BLaER1 treated with 17β-estradiol and CSF1 and Interleukin-3, amounts not matched to agents 10 nM and 100 nM (cell line): ENCODE measurements at regions not wholly inside any gene's neighbourhood (a gene's known extent, or its start where the extent isn't known, plus 50 kb on each side); places are given as distances from the start of the nearest gene placed in this dataset.
"Not testable (repeated sequence)": the region's sequence is repeated elsewhere in the genome, so short reads cannot be mapped to it uniquely, and the experiment has no call there.

Source experiments
- H3K27ac ChIP-seq, 11 experiments: shearing (Covaris generic); formaldehyde crosslinking; 2 replicates each; pipeline ENCODE4 v1.8.1; 2022
- H3K27me3 ChIP-seq, 11 experiments: shearing (Covaris generic); formaldehyde crosslinking; 2 replicates each; pipeline ENCODE4 v1.8.1; 2022
- H3K36me3 ChIP-seq, 11 experiments: shearing (Covaris generic); formaldehyde crosslinking; 2 replicates each; pipeline ENCODE4 v1.8.1; 2022
- H3K4me1 ChIP-seq, 10 experiments: shearing (Covaris generic); formaldehyde crosslinking; 2 replicates each; pipeline ENCODE4 v1.8.1; 2022
- H3K4me2 ChIP-seq, 11 experiments: shearing (Covaris generic); formaldehyde crosslinking; 2 replicates each; pipeline ENCODE4 v1.8.1; 2022
- H3K4me3 ChIP-seq, 10 experiments: shearing (Covaris generic); formaldehyde crosslinking; 2 replicates each; pipeline ENCODE4 v1.8.1; 2022
- H3K9ac ChIP-seq, 11 experiments: shearing (Covaris generic); formaldehyde crosslinking; 2 replicates each; pipeline ENCODE4 v1.8.1; 2022
- H3K9me3 ChIP-seq, 11 experiments: shearing (Covaris generic); formaldehyde crosslinking; replicated peaks in 1 of 11; 2 replicates each; pipeline ENCODE4 v1.8.1; 2022
- H4K20me1 ChIP-seq, 11 experiments: shearing (Covaris generic); formaldehyde crosslinking; 2 replicates each; pipeline ENCODE4 v1.8.1; 2022
- Cebpa-rat ChIP-seq, 11 experiments: shearing (Covaris generic); IDR thresholded peaks; 2 replicates each; pipeline ENCODE4 v1.8.1; 2022

DNA sequence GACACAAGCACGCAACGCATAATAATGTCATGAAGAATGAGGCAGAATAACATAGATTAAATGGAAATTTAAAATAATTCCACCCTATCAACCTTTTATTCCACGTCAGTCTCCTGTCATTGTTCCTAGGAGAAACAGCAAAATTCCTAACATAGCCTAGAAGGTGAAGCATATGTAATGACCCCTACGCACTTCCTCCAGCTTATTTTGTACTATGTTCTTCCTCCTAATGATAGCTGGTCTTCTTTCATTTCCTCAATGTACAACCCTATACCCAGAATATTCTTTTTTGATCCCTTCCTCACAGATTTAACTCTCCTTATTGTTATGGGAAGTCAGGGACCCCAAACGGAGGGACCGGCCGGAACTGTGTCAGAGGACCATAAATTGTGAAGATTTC is 122.0 kb upstream of the CARMIL1 start:
- H3K4me2 ChIP-seq: no peak overlapping the region
- H3K4me1 ChIP-seq: peaks cover 20 to 28% (median 23%) of the 10 kb centered on the region in 10 experiments
- H3K27ac ChIP-seq: no peak overlapping the region
- no peaks in the 10 kb centered on the region for H4K20me1 ChIP-seq
- H3K9ac ChIP-seq: no peak overlapping the region
- H3K4me3 ChIP-seq: no peak overlapping the region
- TF ChIP-seq Cebpa-rat (IDR thresholded peaks at IDR 0.05): no peak
- H3K9me3 ChIP-seq: peaks cover 48 to 61% (median 54%) of the 10 kb centered on the region in 11 experiments
- H3K36me3 ChIP-seq: peaks cover 0 to 5% (median 0%) of the 10 kb centered on the region in 11 experiments; a peak in 1 of 22 replicates
- H3K27me3 ChIP-seq: no peaks in the 10 kb centered on the region

- H3K4me1 ChIP-seq: peaks cover 20 to 28% (median 23%) of the 10 kb centered on the region in 10 experiments
- H3K9ac ChIP-seq: no peak overlapping the region
- no peak overlapping the region for H3K4me2 ChIP-seq
- H3K27me3 ChIP-seq: no peaks in the 10 kb centered on the region
- H3K4me3 ChIP-seq: no peak overlapping the region; a peak in 2 of 20 replicates
- no peaks in the 10 kb centered on the region for H4K20me1 ChIP-seq
- peaks cover 41 to 55% (median 47%) of the 10 kb centered on the region in 11 experiments for H3K9me3 ChIP-seq
- peaks cover 0 to 5% (median 0%) of the 10 kb centered on the region in 11 experiments; a peak in 1 of 22 replicates for H3K36me3 ChIP-seq
- no peak for TF ChIP-seq Cebpa-rat (IDR thresholded peaks at IDR 0.05)
- H3K27ac ChIP-seq: no peak overlapping the region
Observed at GRCh38 chr6:25157842-25158241, 121.3 kb upstream of the CARMIL1 start.

DNA sequence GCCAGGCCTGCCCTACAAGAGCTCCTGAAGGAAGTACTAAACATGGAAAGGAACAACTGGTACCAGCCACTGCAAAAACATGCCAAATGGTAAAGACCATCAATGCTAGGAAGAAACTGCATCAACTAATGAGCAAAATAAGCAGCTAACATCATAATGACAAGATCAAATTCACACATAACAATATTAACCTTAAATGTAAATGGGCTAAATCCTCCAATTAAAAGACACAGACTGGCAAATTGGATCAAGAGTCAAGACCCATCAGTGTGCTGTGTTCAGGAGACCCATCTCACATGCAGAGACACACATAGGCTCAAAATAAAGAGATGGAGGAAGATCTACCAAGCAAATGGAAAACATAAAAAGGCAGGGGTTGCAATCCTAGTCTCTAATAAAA is 119.0 kb upstream of the CARMIL1 start:
- H3K4me2 ChIP-seq, H3K27me3 ChIP-seq, H3K36me3 ChIP-seq, H3K27ac ChIP-seq, H3K4me3 ChIP-seq, H4K20me1 ChIP-seq, H3K9ac ChIP-seq: not testable (repeated sequence)
- Histone ChIP-seq H3K9me3 (peaks cover 32 to 51% (median 40%) of the 10 kb centered on the region in 11 experiments), H3K4me1 (peaks cover 10 to 22% (median 14%) of the 10 kb centered on the region in 10 experiments)

- Histone ChIP-seq H3K9me3 (peaks cover 0 to 10% (median 7%) of the 10 kb centered on the region in 11 experiments; a peak in 11 of 22 replicates), H3K4me3 (no peak overlapping the region), H3K4me2 (no peak overlapping the region), H3K27me3 (no peaks in the 10 kb centered on the region), H3K4me1 (peaks cover 0 to 39% (median 19%) of the 10 kb centered on the region in 10 experiments; a peak in 14 of 20 replicates), H3K9ac (no peak overlapping the region), H3K27ac (no peak overlapping the region), H4K20me1 (no peaks in the 10 kb centered on the region), H3K36me3 (no peaks in the 10 kb centered on the region)
- no peak for TF ChIP-seq Cebpa-rat (IDR thresholded peaks at IDR 0.05)
Observed at GRCh38 chr6:25165177-25165576, 114.0 kb upstream of the CARMIL1 start.

- Histone ChIP-seq H3K4me2 (peak overlapping the region in 1 of 11 experiments; percentile 16; a peak in 1 of 22 replicates), H3K36me3 (no peaks in the 10 kb centered on the region), H3K27me3 (no peaks in the 10 kb centered on the region), H4K20me1 (no peaks in the 10 kb centered on the region), H3K4me3 (no peak overlapping the region), H3K9ac (no peak overlapping the region), H3K4me1 (peaks cover 0 to 39% (median 19%) of the 10 kb centered on the region in 10 experiments; a peak in 14 of 20 replicates), H3K9me3 (peaks cover 0 to 10% (median 7%) of the 10 kb centered on the region in 11 experiments; a peak in 11 of 22 replicates), H3K27ac (no peak overlapping the region)
- no peak for TF ChIP-seq Cebpa-rat (IDR thresholded peaks at IDR 0.05)
Observed at GRCh38 chr6:25165800-25166199, 113.4 kb upstream of the CARMIL1 start.

DNA sequence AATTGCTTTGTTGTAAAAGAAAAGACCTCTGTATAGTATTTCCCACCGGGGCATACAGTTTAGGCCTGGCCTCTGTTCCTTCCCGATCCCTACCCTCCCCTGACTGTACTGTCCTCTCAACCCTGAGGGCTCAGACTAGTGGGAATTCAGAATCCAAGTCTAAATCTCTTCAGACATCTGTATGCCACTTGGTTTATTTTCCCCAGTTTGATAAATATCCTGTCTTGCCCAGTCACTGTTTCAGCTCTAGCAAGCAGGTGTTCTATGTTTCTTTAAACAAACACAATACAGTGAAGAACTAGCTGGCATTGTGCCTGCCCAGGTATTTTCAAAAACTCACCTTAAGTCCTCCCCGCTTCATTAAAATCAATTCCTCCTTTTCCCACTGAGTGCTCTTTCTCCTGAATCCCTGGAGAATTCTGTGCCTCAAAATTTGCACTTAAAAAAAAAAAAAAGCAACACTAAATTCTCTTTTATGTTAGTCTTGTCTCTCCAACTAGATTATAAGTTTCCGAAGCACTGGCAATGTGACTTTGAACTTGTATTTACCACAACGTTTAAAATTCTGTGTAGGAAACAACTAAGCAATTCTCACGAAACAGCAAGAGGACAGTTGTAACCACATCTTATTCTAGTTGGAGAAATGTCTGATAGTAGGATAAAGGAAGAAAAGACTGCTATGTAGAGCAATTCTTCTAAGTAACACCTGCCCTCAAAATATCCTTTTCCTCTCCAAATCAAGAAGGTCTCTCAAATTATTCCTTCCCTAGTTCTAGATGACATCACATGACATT is 112.0 kb upstream of the CARMIL1 start:
- Histone ChIP-seq H3K9me3 (peaks cover 0 to 10% (median 7%) of the 10 kb centered on the region in 11 experiments; a peak in 11 of 22 replicates), H3K4me3 (no peak overlapping the region), H3K36me3 (no peaks in the 10 kb centered on the region), H3K27me3 (no peaks in the 10 kb centered on the region), H3K9ac (no peak overlapping the region), H3K4me1 (peaks cover 0 to 39% (median 19%) of the 10 kb centered on the region in 10 experiments; a peak in 14 of 20 replicates), H3K27ac (peak overlapping the region in 2 of 11 experiments; percentile 43 to 65; a peak in 2 of 22 replicates), H3K4me2 (peak overlapping the region in 6 of 11 experiments; percentile 24 to 72 (median 57); a peak in 10 of 22 replicates), H4K20me1 (no peaks in the 10 kb centered on the region)
- no peak for TF ChIP-seq Cebpa-rat (IDR thresholded peaks at IDR 0.05)

DNA sequence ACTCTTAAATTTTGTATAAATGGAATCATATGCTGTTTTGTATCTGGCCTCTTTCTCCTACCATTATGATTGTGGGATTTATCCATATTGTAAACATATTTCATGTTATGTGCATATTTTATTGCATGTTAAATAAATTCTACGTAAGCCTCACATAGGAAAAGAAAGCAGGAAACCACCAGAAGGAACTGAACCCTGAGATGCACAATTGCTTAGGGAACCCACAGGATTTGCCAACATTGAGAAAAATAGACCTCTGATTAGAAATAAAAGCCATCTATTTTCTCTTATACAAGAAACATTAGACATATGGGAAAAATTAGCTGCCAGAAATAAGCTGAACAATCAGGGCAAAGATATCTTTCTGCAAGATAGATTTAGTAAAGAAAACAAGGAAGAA is 111.2 kb upstream of the CARMIL1 start:
- Histone ChIP-seq H3K36me3 (no peaks in the 10 kb centered on the region), H3K27me3 (no peaks in the 10 kb centered on the region), H3K4me2 (peak overlapping the region in 7 of 11 experiments; percentile 9 to 72 (median 52); a peak in 11 of 22 replicates), H4K20me1 (no peaks in the 10 kb centered on the region), H3K4me3 (no peak overlapping the region), H3K9me3 (peaks cover 0 to 10% (median 7%) of the 10 kb centered on the region in 11 experiments; a peak in 11 of 22 replicates), H3K9ac (peak overlapping the region in 1 of 11 experiments; percentile 19; a peak in 2 of 22 replicates), H3K27ac (peak overlapping the region in 4 of 11 experiments; percentile 14 to 65 (median 32); a peak in 8 of 22 replicates), H3K4me1 (peaks cover 0 to 41% (median 19%) of the 10 kb centered on the region in 10 experiments; a peak in 14 of 20 replicates)
- no peak for TF ChIP-seq Cebpa-rat (IDR thresholded peaks at IDR 0.05)

- Histone ChIP-seq H3K4me3 (no peak overlapping the region), H3K9ac (peak overlapping the region in 1 of 11 experiments; percentile 19; a peak in 2 of 22 replicates), H3K4me2 (peak overlapping the region in 5 of 11 experiments; percentile 24 to 72 (median 62); a peak in 10 of 22 replicates), H3K27me3 (no peaks in the 10 kb centered on the region), H3K4me1 (peaks cover 0 to 48% (median 19%) of the 10 kb centered on the region in 10 experiments; a peak in 14 of 20 replicates), H3K27ac (peak overlapping the region in 4 of 11 experiments; percentile 14 to 65 (median 32); a peak in 8 of 22 replicates), H3K9me3 (peaks cover 0 to 10% (median 7%) of the 10 kb centered on the region in 11 experiments; a peak in 11 of 22 replicates), H3K36me3 (no peaks in the 10 kb centered on the region), H4K20me1 (no peaks in the 10 kb centered on the region)
- no peak for TF ChIP-seq Cebpa-rat (IDR thresholded peaks at IDR 0.05)
Observed at GRCh38 chr6:25168637-25169036, 110.5 kb upstream of the CARMIL1 start.

DNA sequence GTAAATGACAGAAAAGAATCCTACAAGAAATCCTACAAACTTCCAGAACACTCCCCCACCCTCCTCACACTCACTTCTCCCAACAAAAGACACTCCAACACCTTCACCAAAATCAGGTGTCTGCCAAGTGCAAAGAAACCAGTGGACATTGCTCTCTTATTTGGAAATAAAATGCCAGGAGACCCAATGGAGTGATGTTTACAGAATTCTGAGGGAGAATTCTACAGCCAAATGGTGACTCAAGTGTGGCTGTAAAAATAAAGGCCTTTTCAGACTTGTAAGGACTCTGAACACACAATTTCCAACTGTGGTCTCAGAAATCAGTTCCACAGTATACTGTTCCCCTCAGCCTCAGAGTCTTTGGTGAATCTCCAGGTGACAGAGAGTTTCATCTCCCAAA is 109.6 kb upstream of the CARMIL1 start:
- Histone ChIP-seq H3K9ac (no peak overlapping the region), H3K27ac (peak overlapping the region in 1 of 11 experiments; percentile 4; a peak in 1 of 22 replicates), H4K20me1 (no peaks in the 10 kb centered on the region), H3K4me1 (peaks cover 0 to 57% (median 21%) of the 10 kb centered on the region in 10 experiments; a peak in 14 of 20 replicates), H3K27me3 (no peaks in the 10 kb centered on the region), H3K36me3 (no peaks in the 10 kb centered on the region), H3K9me3 (peaks cover 0 to 6% (median 4%) of the 10 kb centered on the region in 11 experiments; a peak in 11 of 22 replicates), H3K4me3 (no peak overlapping the region), H3K4me2 (peak overlapping the region in 1 of 11 experiments; percentile 24; a peak in 2 of 22 replicates)
- no peak for TF ChIP-seq Cebpa-rat (IDR thresholded peaks at IDR 0.05)
